Mesenchymal stem cell (in vitro differentiated cells and primary cell): ENCODE measurements at regions not wholly inside any gene's neighbourhood (a gene's known extent, or its start where the extent isn't known, plus 50 kb on each side); places are given as distances from the start of the nearest gene placed in this dataset.

ENCODE experiments used
- DNase-seq: peaks from one replicate; pipeline ENCODE4 v3.0.0-alpha.2; 2013
- H2AFZ ChIP-seq: one replicate; pipeline ENCODE4 v1.6.1; 2013; ENCODE audit warnings: low read depth, mild to moderate bottlenecking, control low read depth, inconsistent platforms, low read length, moderate library complexity
- H2AK5ac ChIP-seq: 2 replicates; pipeline ENCODE4 v1.6.1; 2013; ENCODE audit warnings: low read length, moderate library complexity, mild to moderate bottlenecking, inconsistent platforms; ENCODE audit not compliant: severe bottlenecking
- H2BK120ac ChIP-seq: one replicate; pipeline ENCODE4 v1.6.1; 2013; ENCODE audit warnings: low read depth, mild to moderate bottlenecking, inconsistent platforms, low read length, moderate library complexity
- H2BK12ac ChIP-seq, 2 experiments: one replicate each; pipeline ENCODE4 v1.6.1; 2013; ENCODE audit warnings: inconsistent platforms in 2 of 2, low read length in 2 of 2, mild to moderate bottlenecking in 2 of 2, moderate library complexity in 2 of 2, control low read depth in 1 of 2
- H2BK15ac ChIP-seq: one replicate; pipeline ENCODE4 v1.6.1; 2013; ENCODE audit warnings: mild to moderate bottlenecking, low read depth, inconsistent platforms; ENCODE audit not compliant: poor library complexity, severe bottlenecking
- H2BK5ac ChIP-seq: 2 replicates; pipeline ENCODE4 v1.6.1; 2013; ENCODE audit warnings: low read depth, mild to moderate bottlenecking, low read length, control low read depth, inconsistent platforms; ENCODE audit not compliant: poor library complexity, severe bottlenecking
- H3K14ac ChIP-seq, 2 experiments: one replicate each; pipeline ENCODE4 v1.6.1; 2013; ENCODE audit warnings: inconsistent platforms in 2 of 2, low read length in 2 of 2, control low read depth in 1 of 2, mild to moderate bottlenecking in 1 of 2, moderate library complexity in 1 of 2
- H3K18ac ChIP-seq, 2 experiments: one replicate each; pipeline ENCODE4 v1.6.1; 2013; ENCODE audit warnings: inconsistent platforms in 2 of 2, low read length in 2 of 2, control low read depth in 1 of 2, low read depth in 1 of 2, mild to moderate bottlenecking in 1 of 2
- H3K23ac ChIP-seq, 2 experiments: one replicate each; pipeline ENCODE4 v1.6.1; 2013; ENCODE audit warnings: inconsistent platforms in 2 of 2, low read length in 2 of 2, mild to moderate bottlenecking in 2 of 2, moderate library complexity in 2 of 2, control low read depth in 1 of 2
- H3K27ac ChIP-seq: 2 replicates; pipeline ENCODE4 v1.5.1; 2013; ENCODE audit warnings: mild to moderate bottlenecking, moderate library complexity, low read length, control low read depth, inconsistent platforms; ENCODE audit not compliant: poor library complexity, severe bottlenecking
- H3K27me3 ChIP-seq, 2 experiments: 2 replicates each; pipeline versions ENCODE4 v1.6.1 to v1.7.0; 2013; ENCODE audit warnings: low read length in 2 of 2, mild to moderate bottlenecking in 2 of 2, moderate library complexity in 2 of 2, control low read depth in 1 of 2, inconsistent platforms in 1 of 2; ENCODE audit not compliant: control insufficient read depth in 1 of 2, insufficient read depth in 1 of 2
- H3K36me3 ChIP-seq, 2 experiments: 2 replicates each; pipeline versions ENCODE4 v1.6.1 to v1.7.0; 2013; ENCODE audit warnings: low read length in 2 of 2, control low read depth in 1 of 2, inconsistent platforms in 1 of 2, low read depth in 1 of 2, mild to moderate bottlenecking in 1 of 2; ENCODE audit not compliant: insufficient read depth in 2 of 2, control insufficient read depth in 1 of 2
- H3K4ac ChIP-seq, 2 experiments: one replicate each; pipeline ENCODE4 v1.6.1; 2013; ENCODE audit warnings: inconsistent platforms in 2 of 2, low read length in 2 of 2, mild to moderate bottlenecking in 2 of 2, moderate library complexity in 2 of 2, control low read depth in 1 of 2, low read depth in 1 of 2
- H3K4me1 ChIP-seq: 2 replicates; pipeline ENCODE4 v1.6.1; 2013; ENCODE audit warnings: low read depth, low read length, control low read depth; ENCODE audit not compliant: control insufficient read depth, insufficient read depth
- H3K4me2 ChIP-seq: 2 replicates; pipeline ENCODE4 v1.6.1; 2013; ENCODE audit warnings: low read length, mild to moderate bottlenecking, inconsistent platforms; ENCODE audit not compliant: poor library complexity, severe bottlenecking
- H3K4me3 ChIP-seq, 2 experiments: 2 replicates each; pipeline versions ENCODE4 v1.5.1 to v1.7.0; 2013; ENCODE audit warnings: low read length in 2 of 2, mild to moderate bottlenecking in 2 of 2, control low read depth in 1 of 2, low read depth in 1 of 2; ENCODE audit not compliant: insufficient read depth in 1 of 2
- H3K79me1 ChIP-seq: replicated peaks from 2 replicates; pipeline ENCODE4 v1.6.1; 2013; ENCODE audit warnings: mild to moderate bottlenecking, control low read depth, low read length, inconsistent platforms; ENCODE audit not compliant: poor library complexity, severe bottlenecking
- H3K9ac ChIP-seq: 2 replicates; pipeline ENCODE4 v1.7.0; 2013; ENCODE audit warnings: mild to moderate bottlenecking, low read length, moderate library complexity
- H3K9me3 ChIP-seq: 2 replicates; pipeline ENCODE4 v1.7.0; 2013; ENCODE audit warnings: mild to moderate bottlenecking, low read length; ENCODE audit not compliant: control insufficient read depth
- H4K8ac ChIP-seq: one replicate; pipeline ENCODE4 v1.6.1; 2013; ENCODE audit warnings: inconsistent platforms, mild to moderate bottlenecking, low read length, moderate library complexity
- H4K91ac ChIP-seq: one replicate; pipeline ENCODE4 v1.6.1; 2013; ENCODE audit warnings: mild to moderate bottlenecking, low read length, inconsistent platforms
- WGBS: methylation state at CpG from one replicate; pipeline ENCODE4 v1.1.7; 2013; ENCODE audit warnings: mixed read lengths; 5-methylcytosine and 5-hydroxymethylcytosine counted together

DNA sequence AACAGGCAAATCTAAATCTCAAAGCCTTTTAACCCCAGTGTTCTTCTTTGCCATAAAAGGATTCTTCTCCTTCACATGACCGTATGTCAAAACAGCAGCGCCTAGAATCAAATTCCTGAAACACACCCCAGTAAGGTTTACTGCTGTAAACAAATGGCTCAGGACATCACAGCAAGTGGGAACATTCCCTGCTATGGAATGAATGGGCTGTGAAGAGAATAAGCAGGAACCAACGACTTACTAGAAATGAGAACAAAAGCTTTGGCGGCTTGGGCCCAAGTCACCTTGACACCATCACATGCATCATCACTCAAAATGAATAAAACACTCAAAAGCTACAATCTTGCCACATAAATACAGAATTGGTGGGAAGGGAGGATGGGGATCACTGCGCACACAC lies 80.4 kb upstream of the SPATA13 start:
- H3K9ac ChIP-seq: no peak overlapping the region
- no peak overlapping the region for H3K27ac ChIP-seq
- H2BK5ac ChIP-seq: no peak overlapping the region
- H3K9me3 ChIP-seq: no peaks in the 10 kb centered on the region
- no peak for DNase-seq
- H4K8ac ChIP-seq: no peak overlapping the region
- H2AK5ac ChIP-seq: no peak overlapping the region
- no peak overlapping the region for H4K91ac ChIP-seq
- H2AFZ ChIP-seq: no peak overlapping the region
- H2BK12ac ChIP-seq: no peak overlapping the region
- H2BK15ac ChIP-seq: no peak overlapping the region
- H3K79me1 ChIP-seq: no peaks in the 10 kb centered on the region
- WGBS: 77% methylated on average over 4 of the region's 5 CpGs
- no peak overlapping the region for H2BK120ac ChIP-seq
- no peak overlapping the region for H3K4me2 ChIP-seq
- no peak overlapping the region for H3K4ac ChIP-seq
- no peaks in the 10 kb centered on the region for H3K36me3 ChIP-seq
- H3K14ac ChIP-seq: no peak overlapping the region
- no peak overlapping the region for H3K18ac ChIP-seq
- peaks cover 4% of the 10 kb centered on the region in 2 experiments for H3K27me3 ChIP-seq
- H3K4me1 ChIP-seq: peaks cover 6% of the 10 kb centered on the region
- no peak overlapping the region for H3K4me3 ChIP-seq
- H3K23ac ChIP-seq: no peak overlapping the region

DNA sequence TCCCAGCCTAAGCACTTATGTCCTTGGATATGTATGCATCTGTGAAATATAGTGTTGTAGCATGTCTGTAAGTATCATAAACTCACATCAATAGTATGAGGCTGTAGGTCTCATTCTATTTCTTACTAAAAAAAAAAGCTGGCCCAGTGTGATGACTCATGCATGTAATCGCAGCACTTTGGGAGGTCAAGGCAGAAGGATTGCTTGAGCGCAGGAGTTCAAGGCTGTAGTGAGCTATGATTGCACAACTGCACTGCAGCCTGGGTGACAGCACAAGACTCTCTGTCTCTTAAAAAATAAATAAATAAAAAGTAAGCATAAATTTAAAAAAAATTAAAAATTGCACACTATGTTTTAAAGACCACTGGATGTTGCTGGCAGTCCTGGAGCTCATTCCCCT lies 79.1 kb upstream of the SPATA13 start:
- Histone ChIP-seq H4K8ac (no peak overlapping the region), H4K91ac (no peak overlapping the region), H2BK120ac (no peak overlapping the region), H2BK15ac (no peak overlapping the region), H2BK5ac (no peak overlapping the region), H3K4me1 (peaks cover 1% of the 10 kb centered on the region), H3K4me3 (no peak overlapping the region), H3K23ac (no peak overlapping the region), H3K9ac (no peak overlapping the region), H3K9me3 (no peaks in the 10 kb centered on the region), H2AK5ac (no peak overlapping the region), H3K27me3 (peaks cover 11 to 14% of the 10 kb centered on the region in 2 experiments), H2AFZ (no peak overlapping the region), H3K27ac (no peak overlapping the region), H2BK12ac (no peak overlapping the region), H3K14ac (no peak overlapping the region), H3K4me2 (no peak overlapping the region), H3K79me1 (no peaks in the 10 kb centered on the region), H3K36me3 (no peaks in the 10 kb centered on the region), H3K18ac (no peak overlapping the region), H3K4ac (no peak overlapping the region)
- 94% methylated on average over 2 of the region's 2 CpGs for WGBS
- peak; percentile 58 for DNase-seq

DNA sequence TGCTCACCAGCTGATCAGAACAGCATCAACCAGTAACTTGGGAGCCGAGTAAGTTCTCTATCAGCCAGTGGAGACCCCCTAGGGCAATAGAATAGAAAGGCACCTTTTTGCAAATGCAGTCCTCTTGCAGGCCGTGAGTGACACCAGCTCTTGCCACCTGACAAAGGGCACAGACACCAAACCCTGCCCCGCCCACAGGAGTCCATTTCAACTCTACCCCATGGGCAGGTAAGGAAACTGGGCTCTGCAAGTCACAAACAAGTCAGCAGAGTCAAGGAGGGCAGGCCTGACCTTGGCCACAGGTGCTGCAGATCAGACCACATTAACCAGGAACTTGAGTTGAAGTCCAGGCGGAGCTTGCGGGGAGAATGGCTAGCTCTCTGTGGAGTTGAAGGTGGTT lies 77.4 kb upstream of the SPATA13 start:
- H3K4ac ChIP-seq: no peak overlapping the region
- H2BK120ac ChIP-seq: no peak overlapping the region
- H3K4me1 ChIP-seq: peaks cover 11% of the 10 kb centered on the region
- no peak overlapping the region for H4K91ac ChIP-seq
- H2BK12ac ChIP-seq: no peak overlapping the region
- H3K18ac ChIP-seq: no peak overlapping the region
- no peak overlapping the region for H3K14ac ChIP-seq
- no peak overlapping the region for H2AFZ ChIP-seq
- no peak overlapping the region for H3K4me2 ChIP-seq
- no peak overlapping the region for H2BK15ac ChIP-seq
- H3K4me3 ChIP-seq: no peak overlapping the region
- H3K9me3 ChIP-seq: no peaks in the 10 kb centered on the region
- H3K23ac ChIP-seq: no peak overlapping the region
- no peak overlapping the region for H3K9ac ChIP-seq
- H3K36me3 ChIP-seq: no peaks in the 10 kb centered on the region
- 61% methylated on average over 5 of the region's 5 CpGs for WGBS
- no peak overlapping the region for H2BK5ac ChIP-seq
- DNase-seq: no peak
- H3K79me1 ChIP-seq: no peaks in the 10 kb centered on the region
- H3K27ac ChIP-seq: no peak overlapping the region
- H2AK5ac ChIP-seq: no peak overlapping the region
- H3K27me3 ChIP-seq: peaks cover 16 to 21% of the 10 kb centered on the region in 2 experiments
- H4K8ac ChIP-seq: no peak overlapping the region

DNA sequence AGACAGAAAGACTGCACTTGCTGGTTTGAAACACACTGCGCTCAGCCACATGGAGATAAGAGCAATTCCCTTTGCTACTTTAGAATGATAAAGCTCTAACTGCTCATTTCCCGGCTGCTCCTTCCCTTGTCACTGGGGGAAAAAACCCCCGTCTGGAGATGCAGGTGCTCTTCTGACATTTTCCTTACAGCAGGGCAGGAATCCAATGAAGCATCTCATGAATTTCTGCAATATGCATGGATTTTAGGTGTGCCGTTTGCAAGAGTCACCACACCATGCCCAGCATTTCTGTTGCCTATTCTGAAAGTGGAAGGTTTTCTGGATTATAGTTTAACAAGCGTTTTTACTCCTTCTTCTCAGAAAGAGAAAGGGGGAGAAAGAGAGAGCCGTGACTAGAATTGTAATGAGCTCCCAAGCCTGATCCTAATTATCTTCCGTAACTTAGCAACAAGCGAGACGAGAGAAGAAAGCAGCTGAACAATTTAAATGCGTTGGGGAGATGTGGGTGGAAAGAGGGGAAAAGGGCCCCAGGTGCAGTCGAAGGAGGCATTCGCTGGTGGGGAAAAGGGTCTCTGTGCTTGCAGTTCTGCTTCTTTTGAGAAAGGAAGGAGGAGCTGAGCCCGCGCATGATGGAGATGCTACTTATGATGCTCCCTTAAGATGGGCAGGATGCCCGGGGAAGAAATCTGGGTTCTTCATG lies 76.6 kb upstream of the SPATA13 start:
- no peak overlapping the region for H3K23ac ChIP-seq
- H3K36me3 ChIP-seq: no peaks in the 10 kb centered on the region
- no peaks in the 10 kb centered on the region for H3K79me1 ChIP-seq
- H2BK12ac ChIP-seq: no peak overlapping the region
- H4K91ac ChIP-seq: no peak overlapping the region
- no peak overlapping the region for H4K8ac ChIP-seq
- no peaks in the 10 kb centered on the region for H3K9me3 ChIP-seq
- no peak overlapping the region for H2BK120ac ChIP-seq
- no peak overlapping the region for H3K14ac ChIP-seq
- DNase-seq: no peak
- no peak overlapping the region for H2AFZ ChIP-seq
- H3K27ac ChIP-seq: no peak overlapping the region
- no peak overlapping the region for H2BK15ac ChIP-seq
- no peak overlapping the region for H2BK5ac ChIP-seq
- peak overlapping the region in 1 of 2 experiments; percentile 36 for H3K4me3 ChIP-seq
- no peak overlapping the region for H3K4me2 ChIP-seq
- H3K27me3 ChIP-seq: peaks cover 16 to 21% of the 10 kb centered on the region in 2 experiments
- 85% methylated on average over 15 of the region's 15 CpGs for WGBS
- no peak overlapping the region for H3K9ac ChIP-seq
- H3K18ac ChIP-seq: no peak overlapping the region
- no peak overlapping the region for H3K4ac ChIP-seq
- H3K4me1 ChIP-seq: peaks cover 11% of the 10 kb centered on the region
- no peak overlapping the region for H2AK5ac ChIP-seq
